ENCODE measurements at regions not wholly inside any gene's neighbourhood (a gene's known extent, or its start where the extent isn't known, plus 50 kb on each side); places are given as distances from the start of the nearest gene placed in this dataset.

DNA sequence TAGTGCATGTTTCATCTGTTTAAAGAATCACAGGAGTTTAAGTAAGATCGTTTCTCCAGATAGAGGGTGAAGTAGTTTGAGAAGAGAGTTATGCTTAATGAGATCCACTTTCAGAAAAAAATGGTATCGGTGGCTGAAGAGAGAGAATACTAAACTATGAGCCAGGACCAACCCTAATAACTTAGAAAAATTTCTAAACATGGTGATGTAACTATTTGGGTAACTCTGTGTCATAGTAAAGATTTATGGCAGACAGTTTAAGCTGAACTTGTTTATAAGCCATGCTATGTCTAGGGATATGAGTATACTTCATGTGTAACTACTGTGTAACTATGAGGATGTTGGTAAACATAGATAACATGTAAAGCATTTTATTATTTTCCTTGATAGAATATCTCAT, 489.5 kb downstream of the KCNJ2 start:
- no peaks in the 10 kb centered on the region for H3K9me1 ChIP-seq (replicated peaks; ENCODE audit: control insufficient read depth, extremely low read depth, insufficient read depth, low read length)
- no peaks in the 10 kb centered on the region for H3K36me3 ChIP-seq (ENCODE audit: control insufficient read depth in 2 of 2, extremely low read depth in 1 of 2, insufficient read depth in 2 of 2, low read length in 2 of 2)
- H3K4me1 ChIP-seq (ENCODE audit: control insufficient read depth, extremely low read depth, insufficient read depth, low read length): no peaks in the 10 kb centered on the region
- BruUV-seq (replicated peaks): no TSS peak
- intact Hi-C loops (cut with micrococcal nuclease): no loop called here
- ChIA-PET POLR2A (no interaction called here), CTCF (no interaction called here)
- no peak for FAIRE-seq
- H3K27me3 ChIP-seq (ENCODE audit: control insufficient read depth in 2 of 2, insufficient read depth in 2 of 2, low read length in 2 of 2): no peaks in the 10 kb centered on the region
- no peaks in the 10 kb centered on the region for H3K9me3 ChIP-seq (replicated peaks; ENCODE audit: control insufficient read depth, insufficient read depth, low read length)
- no peak overlapping the region for H3K4me2 ChIP-seq (ENCODE audit: insufficient read depth, low read length)
- H3K79me2 ChIP-seq (ENCODE audit: control insufficient read depth, insufficient read depth, low read length): no peaks in the 10 kb centered on the region
- H3K9ac ChIP-seq (replicated peaks; ENCODE audit: extremely low read depth, insufficient read depth, low read length): no peak overlapping the region
- no peak for TF ChIP-seq MYC (IDR thresholded peaks at IDR 0.05; ENCODE audit: low read depth, low read length)
- no peak for TF ChIP-seq EZH2 (IDR thresholded peaks at IDR 0.05; ENCODE audit: borderline replicate concordance, low read depth, low read length, severe bottlenecking)
- no peak for TF ChIP-seq POLR2AphosphoS5 (IDR thresholded peaks at IDR 0.05; ENCODE audit: insufficient read depth, low read depth, low read length)
- TF ChIP-seq FOS (IDR thresholded peaks at IDR 0.05; ENCODE audit: borderline replicate concordance, insufficient read depth, low read length): no peak
- TF ChIP-seq, protein P1, sequence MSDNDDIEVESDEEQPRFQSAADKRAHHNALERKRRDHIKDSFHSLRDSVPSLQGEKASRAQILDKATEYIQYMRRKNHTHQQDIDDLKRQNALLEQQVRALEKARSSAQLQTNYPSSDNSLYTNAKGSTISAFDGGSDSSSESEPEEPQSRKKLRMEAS (IDR thresholded peaks at IDR 0.05; ENCODE audit: insufficient read depth, insufficient read length): no peak
- no peak for TF ChIP-seq POLR2A (IDR thresholded peaks at IDR 0.05; ENCODE audit: low read depth, low read length)
- TF ChIP-seq GATA2 (IDR thresholded peaks at IDR 0.05; ENCODE audit: insufficient read depth, insufficient read length, low read depth, low read length): no peak
- TF ChIP-seq JUN (IDR thresholded peaks at IDR 0.05; ENCODE audit: borderline replicate concordance, insufficient read depth, insufficient read length, low read depth): no peak
- TF ChIP-seq CTCF (IDR thresholded peaks at IDR 0.05; ENCODE audit: extremely low read depth in 1 of 2, insufficient read depth in 1 of 2, low read depth in 1 of 2, low read length in 2 of 2): no peak
- H2AFZ ChIP-seq (ENCODE audit: low read depth, low read length): no peak overlapping the region
- H4K20me1 ChIP-seq (replicated peaks; ENCODE audit: control insufficient read depth, extremely low read depth, insufficient read depth, low read length): no peaks in the 10 kb centered on the region
- no peak overlapping the region for H3K4me3 ChIP-seq (replicated peaks in 1 of 3; ENCODE audit: insufficient read depth in 1 of 3, low read depth in 1 of 3, low read length in 3 of 3)
- H3K27ac ChIP-seq (ENCODE audit: insufficient read depth, low read depth, low read length): no peak overlapping the region
- dilution Hi-C loops (cut with MboI; ENCODE audit: extremely low pct_ligation_motif_present, low sequenced_read_pairs): no loop called here
- no peak for DNase-seq (ENCODE audit: low read depth, low spot score)

Data from endothelial cell of umbilical vein (primary cell).